COLO829 (cell line): ENCODE measurements at regions not wholly inside any gene's neighbourhood (a gene's known extent, or its start where the extent isn't known, plus 50 kb on each side); places are given as distances from the start of the nearest gene placed in this dataset.

Experiments
- DNase-seq: peaks from one replicate; pipeline ENCODE4 v3.0.0; 2012; ENCODE audit warnings: low spot score

DNA sequence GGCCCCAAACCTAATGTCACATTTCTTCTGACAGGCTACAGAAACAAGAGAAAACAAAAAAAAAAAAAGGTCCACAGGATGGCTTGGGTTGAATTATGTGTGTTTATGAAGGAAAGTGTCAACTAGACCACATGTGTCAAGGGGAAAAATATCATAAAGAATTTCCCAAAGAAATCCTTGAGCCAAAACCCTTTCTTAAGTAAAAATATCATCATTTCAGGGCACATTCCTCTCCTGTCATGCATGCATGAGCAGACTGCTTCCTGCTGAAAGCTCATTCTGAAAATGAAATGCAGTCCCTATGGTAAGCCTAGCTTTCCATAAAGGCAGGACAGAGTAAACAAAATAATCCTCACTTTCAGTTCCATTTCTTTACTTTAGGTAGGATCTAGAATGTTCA is 85.7 kb upstream of the RBBP8 start:
- DNase-seq: no peak

DNA sequence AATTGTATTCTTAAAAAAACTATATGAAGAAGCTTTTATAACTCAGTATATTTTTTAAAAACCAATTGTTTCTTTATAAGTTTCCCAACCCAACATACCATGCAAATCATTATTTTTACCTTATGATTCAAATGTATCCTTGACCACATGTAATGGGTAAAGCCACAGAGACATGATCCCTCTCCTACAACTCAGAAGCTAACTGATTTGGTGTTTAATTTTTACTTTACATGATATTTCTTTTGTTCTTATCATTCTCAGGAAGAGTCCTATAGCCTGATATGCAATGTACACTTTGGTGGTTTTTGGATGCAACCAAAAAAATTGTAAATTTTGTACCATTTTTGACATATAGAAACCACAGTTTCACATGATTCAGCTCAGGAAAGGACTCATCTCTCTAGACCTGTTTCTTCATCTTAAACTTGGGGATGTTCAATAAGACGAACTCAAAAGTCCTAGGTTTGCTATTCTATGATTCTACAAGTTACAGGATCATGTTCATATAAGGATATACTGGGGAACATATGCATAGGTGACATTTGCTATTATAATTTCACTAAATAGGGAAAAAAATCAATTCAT is 85.2 kb upstream of the RBBP8 start:
- no peak for DNase-seq

DNA sequence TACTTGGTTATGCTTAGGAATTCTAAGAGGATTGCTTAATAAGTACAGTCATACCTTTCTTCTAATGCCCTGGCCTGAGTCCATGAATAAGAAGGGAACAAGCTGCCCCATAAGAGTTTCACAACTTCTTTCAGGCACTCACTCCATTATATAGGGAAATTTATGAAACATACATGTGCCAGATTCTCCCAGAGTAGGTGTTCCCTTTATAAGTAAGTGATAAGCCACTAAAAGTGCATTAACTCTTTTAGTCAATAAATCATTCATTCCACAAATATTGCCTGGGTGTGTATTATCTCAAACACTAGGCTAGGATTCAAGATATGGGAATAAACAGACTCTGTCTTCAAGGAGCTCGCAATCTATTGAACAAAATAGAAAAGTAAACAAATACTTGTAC is 84.5 kb upstream of the RBBP8 start:
- no peak for DNase-seq

DNA sequence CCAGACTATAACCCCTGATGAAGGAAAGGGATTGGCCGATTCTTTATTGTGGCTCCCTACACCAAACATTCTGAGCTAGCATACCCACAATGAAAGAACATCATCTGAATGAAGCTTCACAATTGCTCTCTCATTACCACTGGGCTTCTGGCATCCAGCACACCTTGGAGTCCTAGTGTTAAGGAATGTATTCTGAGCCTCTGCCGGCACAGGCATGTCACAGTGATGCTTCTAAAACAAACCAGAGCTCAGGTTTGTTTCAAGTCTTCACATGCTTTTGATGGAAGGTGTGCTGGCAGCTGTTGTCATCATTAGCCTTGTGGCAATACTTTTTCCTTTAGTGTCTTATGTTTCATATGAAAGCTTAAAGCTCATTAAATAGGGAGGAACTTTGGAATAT is 76.3 kb upstream of the RBBP8 start:
- DNase-seq: no peak

DNA sequence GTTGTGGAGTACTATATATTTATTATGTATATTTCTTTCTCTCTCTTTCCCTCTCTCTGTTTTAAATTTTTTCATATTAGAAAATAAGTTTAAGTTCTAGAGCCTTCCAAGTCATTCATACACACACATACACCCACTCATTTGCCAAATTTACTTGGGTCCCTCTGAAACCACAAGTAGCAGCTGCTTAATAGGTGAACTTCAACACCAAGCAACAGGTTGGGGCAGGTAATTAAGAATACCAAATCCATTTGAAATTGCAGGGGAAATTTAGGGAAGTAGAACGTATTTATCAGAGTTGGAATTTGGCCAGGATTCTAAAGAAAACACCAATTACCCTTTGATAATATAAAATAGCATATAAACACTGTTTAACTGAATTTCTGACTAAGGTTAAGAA is 75.0 kb upstream of the RBBP8 start:
- no peak for DNase-seq

DNA sequence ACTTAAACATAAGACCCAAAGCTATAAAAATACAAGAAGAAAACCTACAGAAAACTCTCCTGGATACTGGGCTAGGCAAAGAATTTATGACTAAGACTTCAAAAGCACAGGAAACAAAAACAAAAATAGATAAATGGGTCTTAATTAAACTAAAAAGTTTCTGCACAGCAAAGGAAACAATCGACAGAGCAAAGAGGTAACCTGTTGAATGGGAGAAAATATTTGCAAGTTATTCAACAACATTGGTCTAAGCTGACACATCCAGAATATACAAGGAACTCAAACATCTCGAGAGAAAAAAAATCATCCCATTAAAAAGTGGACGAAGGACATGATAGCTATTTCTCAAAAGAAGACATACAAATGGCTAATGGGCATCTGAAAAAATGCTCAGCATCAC is 72.3 kb upstream of the RBBP8 start:
- DNase-seq: no peak

DNA sequence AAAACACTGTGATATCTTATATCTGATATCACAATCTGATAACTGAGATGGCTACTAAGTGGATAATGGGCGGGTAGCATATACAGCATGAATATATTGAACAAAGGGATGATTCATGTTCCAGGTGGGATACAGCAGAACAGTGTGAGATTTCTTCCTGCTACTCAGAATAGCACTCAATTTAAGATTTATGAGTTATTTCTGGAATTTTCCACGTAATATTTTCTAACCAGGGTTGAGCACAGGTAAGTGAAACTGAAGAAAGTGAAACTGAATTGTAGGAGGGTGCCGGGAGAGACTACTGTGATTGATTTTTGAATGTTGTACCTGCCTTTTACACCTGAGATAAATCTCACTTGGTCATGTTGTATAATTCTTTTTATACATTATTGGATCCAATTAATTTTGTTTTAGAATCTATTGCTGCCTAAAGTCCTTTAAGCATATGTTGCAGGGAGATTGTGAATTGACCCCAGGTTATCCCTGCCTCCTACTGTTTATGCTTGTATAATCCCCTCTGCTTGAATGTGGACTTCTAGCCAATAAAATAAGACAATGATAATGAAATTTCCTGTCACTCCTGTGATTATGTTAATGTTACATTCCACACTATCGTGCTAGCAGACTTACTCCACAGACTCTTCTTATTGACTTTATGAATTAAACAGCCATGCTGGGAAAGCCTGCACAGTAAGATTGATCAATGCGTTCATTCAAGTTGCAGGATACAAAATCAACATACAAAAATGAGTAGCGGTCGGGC is 67.6 kb upstream of the RBBP8 start:
- DNase-seq: no peak

DNA sequence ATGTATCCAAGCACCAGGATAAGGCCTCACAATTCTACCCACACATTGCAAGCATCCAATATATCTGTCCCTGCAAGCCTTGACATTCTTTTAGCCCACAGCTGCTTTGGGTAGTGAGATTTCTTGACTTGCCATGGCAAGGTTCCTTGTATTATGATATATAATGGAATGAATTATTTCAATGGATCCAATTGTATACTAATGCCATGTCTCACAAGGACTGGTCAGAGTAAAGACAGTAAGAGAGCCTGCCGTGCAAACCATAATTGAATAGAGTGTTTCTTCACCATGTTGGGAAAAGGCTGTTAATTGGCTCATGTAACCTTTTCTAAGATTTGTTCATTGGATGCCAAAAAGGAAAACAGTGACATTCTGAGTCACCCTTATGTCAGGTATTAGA is 64.3 kb upstream of the RBBP8 start:
- no peak for DNase-seq

DNA sequence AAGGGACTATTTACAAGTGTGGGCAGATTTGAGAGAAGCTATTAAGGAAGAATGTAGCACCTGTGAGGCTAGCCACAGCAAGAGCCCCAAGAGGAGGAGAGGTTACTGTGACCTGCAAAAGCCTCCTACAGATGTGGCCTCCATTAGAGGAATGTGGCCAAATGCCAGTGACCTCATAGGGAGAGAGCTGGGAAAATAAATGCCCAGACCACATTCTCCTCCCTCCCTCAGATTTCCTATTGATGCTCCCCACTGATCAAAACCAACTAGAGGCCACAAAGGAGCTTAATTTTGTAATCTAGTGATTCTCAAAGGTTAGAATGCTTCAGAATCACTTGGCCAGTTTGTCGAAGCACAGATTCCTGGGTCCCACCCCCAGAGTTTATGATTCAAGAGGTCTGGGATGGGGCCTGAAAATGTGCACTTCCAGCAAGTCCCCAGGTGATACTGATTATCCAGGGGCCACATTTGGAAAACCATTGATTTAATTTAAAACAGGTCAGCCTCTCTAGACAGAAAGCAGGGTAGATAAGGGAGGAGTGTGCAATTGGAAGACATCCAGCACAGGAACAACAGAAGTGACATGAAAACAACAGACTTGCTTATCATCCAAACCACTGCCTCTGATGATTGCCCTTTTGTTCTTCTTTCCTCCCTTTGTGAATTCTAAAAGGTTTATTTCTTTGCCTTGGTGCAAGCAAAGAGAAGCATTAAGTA is 61.2 kb upstream of the RBBP8 start:
- no peak for DNase-seq

DNA sequence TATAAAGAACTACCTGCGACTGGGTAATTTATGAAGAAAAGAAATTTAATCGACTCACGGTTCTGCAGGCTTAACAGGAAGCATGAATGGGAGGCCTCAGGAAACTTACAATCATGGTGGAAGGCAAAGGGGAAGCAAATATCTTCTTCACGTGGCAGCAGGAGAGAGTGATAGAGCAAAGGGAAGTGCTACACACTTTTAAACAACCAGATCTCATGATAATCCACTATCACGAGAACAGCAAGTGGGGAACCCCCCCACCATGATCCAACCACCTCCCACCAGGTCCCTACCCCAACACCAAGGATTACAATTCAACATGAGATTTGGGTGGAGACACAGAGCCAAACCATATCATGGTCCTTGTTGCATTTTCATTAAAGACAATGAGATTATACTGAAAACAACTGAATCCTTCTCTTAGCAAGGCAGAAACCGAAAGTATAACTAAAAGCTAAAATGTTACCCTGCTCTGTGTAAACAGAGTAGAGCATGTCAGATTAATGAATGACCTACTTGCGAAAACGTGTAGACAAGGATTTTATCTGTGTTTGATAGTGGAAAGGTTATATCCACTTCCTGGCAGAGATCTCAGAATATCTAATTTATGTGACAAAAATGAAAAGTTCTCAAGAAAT is 60.1 kb upstream of the RBBP8 start:
- no peak for DNase-seq

DNA sequence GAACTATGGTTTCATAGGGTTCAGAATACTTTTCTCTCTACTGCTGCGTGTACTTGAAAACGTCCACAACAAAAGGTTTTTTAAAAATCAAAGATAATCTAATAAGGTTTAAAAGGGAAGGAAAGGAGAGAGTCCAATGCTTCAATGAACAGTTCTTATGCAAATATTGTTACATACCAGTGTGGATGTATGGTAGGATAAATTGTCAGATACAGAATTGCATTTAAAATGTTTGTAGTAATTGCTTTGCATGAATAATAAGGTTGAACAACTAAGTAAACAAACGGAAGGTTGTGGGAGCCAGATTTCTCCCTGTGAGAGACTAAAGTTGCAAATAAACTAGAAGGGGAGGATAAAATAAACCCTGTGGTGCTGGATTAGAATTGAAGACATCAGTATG is 53.8 kb upstream of the RBBP8 start:
- no peak for DNase-seq

DNA sequence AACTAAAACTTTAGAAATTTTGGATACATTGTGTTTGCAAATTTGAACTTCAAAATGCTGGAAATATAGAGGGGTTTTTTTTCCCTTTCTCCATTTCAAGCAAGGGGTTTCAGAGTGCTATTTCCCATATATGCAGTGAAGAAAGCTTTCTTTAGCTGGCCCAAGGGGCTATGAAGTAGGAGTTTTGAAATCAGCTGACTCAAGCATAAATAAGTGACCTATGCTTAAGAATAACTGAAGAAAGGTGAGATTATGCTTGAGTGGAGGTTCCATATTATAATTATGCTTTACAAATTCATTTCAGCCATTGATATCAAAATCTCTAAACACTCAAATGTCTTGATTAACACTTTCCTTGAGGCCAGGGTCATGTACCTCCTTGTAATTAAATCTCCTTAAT is 51.0 kb upstream of the RBBP8 start:
- no peak for DNase-seq

DNA sequence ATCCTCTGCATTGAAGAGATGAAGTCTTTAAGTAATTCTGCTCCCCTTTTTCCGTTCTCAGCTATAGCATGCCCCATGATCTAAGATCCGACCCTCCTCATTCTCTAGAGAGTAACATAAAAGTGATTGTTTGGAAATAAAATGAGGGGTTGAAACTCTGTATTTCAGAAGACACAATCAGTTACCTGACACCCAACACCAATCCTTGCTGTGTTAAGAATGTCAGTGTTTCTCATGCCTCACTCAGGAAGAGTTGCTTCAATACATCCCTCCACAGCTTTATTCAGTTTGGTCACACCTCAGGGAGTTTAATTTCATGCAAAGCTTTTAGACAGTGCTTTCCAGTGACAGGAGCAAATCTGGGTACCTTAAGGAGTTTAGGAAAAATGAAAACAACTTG is 49.9 kb upstream of the RBBP8 start:
- no peak for DNase-seq
